Neuron (in vitro differentiated cells): ENCODE measurements at regions not wholly inside any gene's neighbourhood (a gene's known extent, or its start where the extent isn't known, plus 50 kb on each side); places are given as distances from the start of the nearest gene placed in this dataset.

Experiments
- H2AFZ ChIP-seq: one replicate; pipeline ENCODE4 v1.6.1; 2013; ENCODE audit warnings: low read depth, mild to moderate bottlenecking, inconsistent platforms, low read length, moderate library complexity
- H3K27me3 ChIP-seq: one replicate; pipeline ENCODE4 v1.6.1; 2013; ENCODE audit warnings: low read length; ENCODE audit not compliant: insufficient read depth
- H3K36me3 ChIP-seq: one replicate; pipeline ENCODE4 v1.6.1; 2013; ENCODE audit warnings: low read length; ENCODE audit not compliant: insufficient read depth
- H3K4me1 ChIP-seq: one replicate; pipeline ENCODE4 v1.6.1; 2013; ENCODE audit warnings: low read length; ENCODE audit not compliant: insufficient read depth
- H3K4me3 ChIP-seq: 2 replicates; pipeline ENCODE4 v1.5.1; 2013; ENCODE audit warnings: mild to moderate bottlenecking, low read length, moderate library complexity
- H3K9me3 ChIP-seq: one replicate; pipeline ENCODE4 v1.6.1; 2013; ENCODE audit warnings: low read length

GRCh38 chr13:65488606-65489005, 1741.5 kb downstream of the PCDH9 start:
- H3K27me3 ChIP-seq, result no peaks in the 10 kb centered on the region
- no peak overlapping the region for H2AFZ ChIP-seq
- no peaks in the 10 kb centered on the region for H3K36me3 ChIP-seq

GRCh38 chr13:65479692-65480091, 1750.4 kb downstream of the PCDH9 start:
- no peaks in the 10 kb centered on the region for H3K36me3 ChIP-seq
- no peak overlapping the region for H3K4me3 ChIP-seq
- H3K4me1 ChIP-seq, result peaks cover 4% of the 10 kb centered on the region
- H3K9me3 ChIP-seq, result no peaks in the 10 kb centered on the region
- H2AFZ ChIP-seq, result no peak overlapping the region
- no peaks in the 10 kb centered on the region for H3K27me3 ChIP-seq

More at GRCh38 chr13:65488606-65489005, 1741.5 kb downstream of the PCDH9 start:
- Histone ChIP-seq H3K4me3 (no peak overlapping the region), H3K4me1 (no peaks in the 10 kb centered on the region), H3K9me3 (no peaks in the 10 kb centered on the region)

GRCh38 chr13:65473196-65473595, 1756.9 kb downstream of the PCDH9 start:
- Histone ChIP-seq H3K4me1 (peaks cover 6% of the 10 kb centered on the region), H3K9me3 (no peaks in the 10 kb centered on the region), H3K4me3 (no peak overlapping the region), H3K27me3 (no peaks in the 10 kb centered on the region), H2AFZ (no peak overlapping the region), H3K36me3 (no peaks in the 10 kb centered on the region)

GRCh38 chr13:65472336-65472735, 1757.8 kb downstream of the PCDH9 start:
- peaks cover 7% of the 10 kb centered on the region for H3K4me1 ChIP-seq
- no peaks in the 10 kb centered on the region for H3K9me3 ChIP-seq
- H3K36me3 ChIP-seq, result no peaks in the 10 kb centered on the region
- H3K4me3 ChIP-seq, result no peak overlapping the region
- no peaks in the 10 kb centered on the region for H3K27me3 ChIP-seq
- H2AFZ ChIP-seq, result no peak overlapping the region

GRCh38 chr13:65470781-65471180, 1759.4 kb downstream of the PCDH9 start:
- Histone ChIP-seq H3K4me1 (peaks cover 7% of the 10 kb centered on the region), H3K9me3 (no peaks in the 10 kb centered on the region), H2AFZ (no peak overlapping the region), H3K36me3 (no peaks in the 10 kb centered on the region), H3K27me3 (no peaks in the 10 kb centered on the region), H3K4me3 (no peak overlapping the region)

GRCh38 chr13:65468628-65469027, 1761.5 kb downstream of the PCDH9 start:
- peaks cover 7% of the 10 kb centered on the region for H3K4me1 ChIP-seq
- no peaks in the 10 kb centered on the region for H3K9me3 ChIP-seq
- no peaks in the 10 kb centered on the region for H3K36me3 ChIP-seq
- H3K27me3 ChIP-seq, result no peaks in the 10 kb centered on the region
- H3K4me3 ChIP-seq, result no peak overlapping the region
- H2AFZ ChIP-seq, result peak overlapping the region; percentile 22

GRCh38 chr13:65461590-65461989, 1768.5 kb downstream of the PCDH9 start:
- Histone ChIP-seq H3K36me3 (no peaks in the 10 kb centered on the region), H2AFZ (no peak overlapping the region), H3K4me1 (no peaks in the 10 kb centered on the region), H3K9me3 (no peaks in the 10 kb centered on the region), H3K4me3 (no peak overlapping the region), H3K27me3 (no peaks in the 10 kb centered on the region)

GRCh38 chr13:65460136-65460535, 1770.0 kb downstream of the PCDH9 start:
- Histone ChIP-seq H2AFZ (no peak overlapping the region), H3K36me3 (no peaks in the 10 kb centered on the region), H3K4me1 (no peaks in the 10 kb centered on the region), H3K4me3 (no peak overlapping the region), H3K9me3 (no peaks in the 10 kb centered on the region), H3K27me3 (no peaks in the 10 kb centered on the region)

GRCh38 chr13:65456150-65456912, 1773.8 kb downstream of the PCDH9 start:
- H3K36me3 ChIP-seq, result no peaks in the 10 kb centered on the region
- no peaks in the 10 kb centered on the region for H3K4me1 ChIP-seq
- H3K9me3 ChIP-seq, result no peaks in the 10 kb centered on the region
- H2AFZ ChIP-seq, result no peak overlapping the region
- H3K27me3 ChIP-seq, result no peaks in the 10 kb centered on the region
- no peak overlapping the region for H3K4me3 ChIP-seq

GRCh38 chr13:65454403-65454802, 1775.7 kb downstream of the PCDH9 start:
- Histone ChIP-seq H3K27me3 (no peaks in the 10 kb centered on the region), H3K36me3 (no peaks in the 10 kb centered on the region), H3K4me1 (no peaks in the 10 kb centered on the region), H2AFZ (no peak overlapping the region), H3K9me3 (no peaks in the 10 kb centered on the region), H3K4me3 (no peak overlapping the region)

- no peak overlapping the region for H3K4me3 ChIP-seq
- no peaks in the 10 kb centered on the region for H3K9me3 ChIP-seq
- H3K4me1 ChIP-seq, result no peaks in the 10 kb centered on the region
- no peak overlapping the region for H2AFZ ChIP-seq
- H3K36me3 ChIP-seq, result no peaks in the 10 kb centered on the region
- no peaks in the 10 kb centered on the region for H3K27me3 ChIP-seq
Measured at GRCh38 chr13:65453982-65454381, 1776.2 kb downstream of the PCDH9 start.

GRCh38 chr13:65445340-65445739, 1784.8 kb downstream of the PCDH9 start:
- H3K27me3 ChIP-seq, result no peaks in the 10 kb centered on the region
- H3K9me3 ChIP-seq, result no peaks in the 10 kb centered on the region
- no peaks in the 10 kb centered on the region for H3K4me1 ChIP-seq
- no peaks in the 10 kb centered on the region for H3K36me3 ChIP-seq
- H3K4me3 ChIP-seq, result no peak overlapping the region
- H2AFZ ChIP-seq, result no peak overlapping the region

GRCh38 chr13:65435590-65435989, 1794.5 kb downstream of the PCDH9 start:
- Histone ChIP-seq H3K4me3 (no peak overlapping the region), H3K27me3 (no peaks in the 10 kb centered on the region), H2AFZ (no peak overlapping the region), H3K4me1 (no peaks in the 10 kb centered on the region), H3K36me3 (no peaks in the 10 kb centered on the region), H3K9me3 (no peaks in the 10 kb centered on the region)

GRCh38 chr13:65417953-65418352, 1812.2 kb downstream of the PCDH9 start:
- Histone ChIP-seq H3K36me3 (no peaks in the 10 kb centered on the region), H3K4me3 (no peak overlapping the region), H3K4me1 (no peaks in the 10 kb centered on the region), H2AFZ (no peak overlapping the region), H3K9me3 (no peaks in the 10 kb centered on the region), H3K27me3 (no peaks in the 10 kb centered on the region)
